H9 (cell line): ENCODE measurements at regions not wholly inside any gene's neighbourhood (a gene's known extent, or its start where the extent isn't known, plus 50 kb on each side); places are given as distances from the start of the nearest gene placed in this dataset.

Experiments
- DNase-seq: peaks from one replicate; pipeline ENCODE4 v3.0.0-alpha.2; 2017
- H2AFZ ChIP-seq: one replicate; pipeline ENCODE4 v1.6.1; 2013; ENCODE audit warnings: mild to moderate bottlenecking, low read length, control low read depth, moderate library complexity
- H2AK5ac ChIP-seq: 2 replicates; pipeline ENCODE4 v1.6.1; 2013; ENCODE audit warnings: low read length, control low read depth, mixed read lengths; ENCODE audit not compliant: insufficient read length
- H2BK120ac ChIP-seq: one replicate; pipeline ENCODE4 v1.6.1; 2013; ENCODE audit warnings: low read depth, mild to moderate bottlenecking, low read length, control low read depth, inconsistent platforms; ENCODE audit not compliant: poor library complexity, severe bottlenecking
- H2BK12ac ChIP-seq: 2 replicates; pipeline ENCODE4 v1.6.1; 2013; ENCODE audit warnings: low read length, control low read depth, mixed read lengths, low read depth; ENCODE audit not compliant: insufficient read length
- H2BK15ac ChIP-seq: 2 replicates; pipeline ENCODE4 v1.6.1; 2013; ENCODE audit warnings: low read depth, low read length, control low read depth
- H2BK20ac ChIP-seq: one replicate; pipeline ENCODE4 v1.6.1; 2013; ENCODE audit warnings: low read depth, mild to moderate bottlenecking, low read length, control low read depth, inconsistent platforms; ENCODE audit not compliant: poor library complexity, severe bottlenecking
- H2BK5ac ChIP-seq: 2 replicates; pipeline ENCODE4 v1.6.1; 2013; ENCODE audit warnings: low read length, control low read depth, mixed read lengths; ENCODE audit not compliant: insufficient read length
- H3K14ac ChIP-seq: 2 replicates; pipeline ENCODE4 v1.6.1; 2013; ENCODE audit warnings: low read length, control low read depth; ENCODE audit not compliant: insufficient read depth
- H3K18ac ChIP-seq: 2 replicates; pipeline ENCODE4 v1.6.1; 2013; ENCODE audit warnings: low read depth, mild to moderate bottlenecking, mixed read lengths, low read length, control low read depth; ENCODE audit not compliant: insufficient read length
- H3K23ac ChIP-seq: 2 replicates; pipeline ENCODE4 v1.6.1; 2013; ENCODE audit warnings: low read length, control low read depth, mixed read lengths, low read depth; ENCODE audit not compliant: insufficient read length
- H3K23me2 ChIP-seq: 2 replicates; pipeline ENCODE4 v1.6.1; 2013; ENCODE audit warnings: low read depth, mild to moderate bottlenecking, mixed read lengths, low read length, control low read depth; ENCODE audit not compliant: insufficient read length, poor library complexity, severe bottlenecking
- H3K27ac ChIP-seq: 2 replicates; pipeline ENCODE4 v1.5.1; 2013; ENCODE audit warnings: low read length, control low read depth, mixed read lengths, low read depth; ENCODE audit not compliant: insufficient read length
- H3K27me3 ChIP-seq: 2 replicates; pipeline ENCODE4 v1.6.1; 2013; ENCODE audit warnings: low read length, control low read depth, inconsistent platforms; ENCODE audit not compliant: insufficient read depth
- H3K4ac ChIP-seq: 2 replicates; pipeline ENCODE4 v1.6.1; 2013; ENCODE audit warnings: low read depth, mild to moderate bottlenecking, control low read depth, inconsistent platforms, low read length, moderate library complexity
- H3K4me1 ChIP-seq: 2 replicates; pipeline ENCODE4 v1.6.1; 2013; ENCODE audit warnings: low read length, control low read depth, inconsistent platforms; ENCODE audit not compliant: insufficient read depth
- H3K4me2 ChIP-seq: 2 replicates; pipeline ENCODE4 v1.6.1; 2013; ENCODE audit warnings: low read length, control low read depth, mixed read lengths; ENCODE audit not compliant: insufficient read length, insufficient read depth
- H3K56ac ChIP-seq: 2 replicates; pipeline ENCODE4 v1.6.1; 2013; ENCODE audit warnings: low read depth, mild to moderate bottlenecking, mixed read lengths, low read length, control low read depth; ENCODE audit not compliant: insufficient read length
- H3K79me1 ChIP-seq: 2 replicates; pipeline ENCODE4 v1.6.1; 2013; ENCODE audit warnings: low read depth, mild to moderate bottlenecking, moderate library complexity, low read length, control low read depth, inconsistent platforms; ENCODE audit not compliant: insufficient read depth, poor library complexity, severe bottlenecking
- H3K79me2 ChIP-seq: 2 replicates; pipeline ENCODE4 v1.6.1; 2013; ENCODE audit warnings: low read length, control low read depth, inconsistent platforms; ENCODE audit not compliant: insufficient read depth
- H3K9ac ChIP-seq: 2 replicates; pipeline ENCODE4 v1.6.1; 2013; ENCODE audit warnings: low read length, control low read depth, mixed read lengths; ENCODE audit not compliant: insufficient read length; ENCODE audit errors: extremely low read depth
- H3K9me3 ChIP-seq: one replicate; pipeline ENCODE4 v1.6.1; 2013; ENCODE audit warnings: low read depth, low read length, inconsistent platforms; ENCODE audit not compliant: control insufficient read depth
- H3T11ph ChIP-seq: one replicate; pipeline ENCODE4 v1.6.1; 2013; ENCODE audit warnings: mild to moderate bottlenecking, low read length, control low read depth, inconsistent platforms
- H4K20me1 ChIP-seq: one replicate; pipeline ENCODE4 v1.6.1; 2013; ENCODE audit not compliant: control insufficient read depth, insufficient read length, insufficient read depth
- H4K5ac ChIP-seq: 2 replicates; pipeline ENCODE4 v1.6.1; 2013; ENCODE audit warnings: low read depth, mild to moderate bottlenecking, mixed read lengths, low read length, control low read depth; ENCODE audit not compliant: insufficient read length
- H4K8ac ChIP-seq: replicated peaks from 2 replicates; pipeline ENCODE4 v1.6.1; 2013; ENCODE audit warnings: low read length, control low read depth, mixed read lengths, low read depth; ENCODE audit not compliant: insufficient read length
- H4K91ac ChIP-seq: 2 replicates; pipeline ENCODE4 v1.6.1; 2013; ENCODE audit warnings: low read depth, mild to moderate bottlenecking, moderate library complexity, mixed read lengths, low read length, control low read depth; ENCODE audit not compliant: insufficient read length
- H3K27ac Mint-ChIP-seq, 3 experiments: 2 replicates in 2 of 3; 3 replicates in 1 of 3; pipeline ENCODE4 v1.8.0; 2020 to 2021; ENCODE audit warnings: mixed read lengths in 3 of 3, mild to moderate bottlenecking in 1 of 3, moderate library complexity in 1 of 3
- H3K27me3 Mint-ChIP-seq: 2 replicates; pipeline ENCODE4 v1.8.0; 2021; ENCODE audit warnings: low read depth, mild to moderate bottlenecking, moderate library complexity, mixed read lengths
- H3K36me3 Mint-ChIP-seq, 3 experiments: 2 replicates in 2 of 3; 3 replicates in 1 of 3; pipeline ENCODE4 v1.8.0; 2020 to 2021; ENCODE audit warnings: low read depth in 3 of 3, mixed read lengths in 3 of 3; ENCODE audit not compliant: insufficient read depth in 1 of 3
- H3K4me1 Mint-ChIP-seq, 2 experiments: 2 replicates each; pipeline ENCODE4 v1.8.0; 2020; ENCODE audit warnings: mixed read lengths in 2 of 2
- H3K4me3 Mint-ChIP-seq, 2 experiments: 2 replicates in 1 of 2; 3 replicates in 1 of 2; pipeline ENCODE4 v1.8.0; 2020 to 2021; ENCODE audit warnings: mild to moderate bottlenecking in 2 of 2, mixed read lengths in 2 of 2, moderate library complexity in 1 of 2
- H3K9me3 Mint-ChIP-seq, 2 experiments: 2 replicates in 1 of 2; 3 replicates in 1 of 2; pipeline ENCODE4 v1.8.0; 2020; ENCODE audit warnings: mild to moderate bottlenecking in 2 of 2, mixed read lengths in 2 of 2, moderate library complexity in 1 of 2
- WGBS: extraction: QIAGEN DNeasy Blood & Tissue Kit; methylation state at CpG from one replicate; pipeline ENCODE4 v1.1.7; 2013; ENCODE audit warnings: missing lambda C conversion rate, low lambda C conversion rate, mixed read lengths; ENCODE audit not compliant: insufficient read length; ENCODE audit errors: extremely low coverage; 5-methylcytosine and 5-hydroxymethylcytosine counted together
- TF ChIP-seq, protein P1 (sequence below): fragments of 200-600 bp; sonication (generic); conservative IDR thresholded peaks from 3 replicates; pipeline ENCODE4 v1.8.0; 2021; ENCODE audit warnings: antibody characterized with exemption, mild to moderate bottlenecking

- no peak overlapping the region for H2AFZ ChIP-seq
- no peak overlapping the region for H3K56ac ChIP-seq
- DNase-seq, result no peak
- no peaks in the 10 kb centered on the region for H3K9me3 ChIP-seq
- no peak overlapping the region for H3K4me2 ChIP-seq
- Mint-ChIP-seq H3K4me1 (0 out of 4 replicates have a peak, but pooled peaks cover 0 to 3% of the 10 kb centered on the region in 2 experiments), H3K4me3 (no peak overlapping the region), H3K36me3 (no peaks in the 10 kb centered on the region), H3K27ac (no peak overlapping the region), H3K27me3 (peaks cover 5% of the 10 kb centered on the region), H3K9me3 (no peaks in the 10 kb centered on the region; a peak in 1 of 5 replicates)
- H3K27ac ChIP-seq, result no peak overlapping the region
- no peaks in the 10 kb centered on the region for H3K79me1 ChIP-seq
- no peak overlapping the region for H3K23ac ChIP-seq
- no peak overlapping the region for H4K91ac ChIP-seq
- no peak overlapping the region for H2BK15ac ChIP-seq
- no peak overlapping the region for H3K4ac ChIP-seq
- H3K14ac ChIP-seq, result no peak overlapping the region
- no peak overlapping the region for H4K8ac ChIP-seq
- H2BK12ac ChIP-seq, result no peak overlapping the region
- H2BK120ac ChIP-seq, result no peak overlapping the region
- WGBS, result no CpG with 5 or more reads among the region's 18 CpGs
- H3K27me3 ChIP-seq, result no peaks in the 10 kb centered on the region
- no peaks in the 10 kb centered on the region for H3K23me2 ChIP-seq
- TF ChIP-seq, protein P1, sequence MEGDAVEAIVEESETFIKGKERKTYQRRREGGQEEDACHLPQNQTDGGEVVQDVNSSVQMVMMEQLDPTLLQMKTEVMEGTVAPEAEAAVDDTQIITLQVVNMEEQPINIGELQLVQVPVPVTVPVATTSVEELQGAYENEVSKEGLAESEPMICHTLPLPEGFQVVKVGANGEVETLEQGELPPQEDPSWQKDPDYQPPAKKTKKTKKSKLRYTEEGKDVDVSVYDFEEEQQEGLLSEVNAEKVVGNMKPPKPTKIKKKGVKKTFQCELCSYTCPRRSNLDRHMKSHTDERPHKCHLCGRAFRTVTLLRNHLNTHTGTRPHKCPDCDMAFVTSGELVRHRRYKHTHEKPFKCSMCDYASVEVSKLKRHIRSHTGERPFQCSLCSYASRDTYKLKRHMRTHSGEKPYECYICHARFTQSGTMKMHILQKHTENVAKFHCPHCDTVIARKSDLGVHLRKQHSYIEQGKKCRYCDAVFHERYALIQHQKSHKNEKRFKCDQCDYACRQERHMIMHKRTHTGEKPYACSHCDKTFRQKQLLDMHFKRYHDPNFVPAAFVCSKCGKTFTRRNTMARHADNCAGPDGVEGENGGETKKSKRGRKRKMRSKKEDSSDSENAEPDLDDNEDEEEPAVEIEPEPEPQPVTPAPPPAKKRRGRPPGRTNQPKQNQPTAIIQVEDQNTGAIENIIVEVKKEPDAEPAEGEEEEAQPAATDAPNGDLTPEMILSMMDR, result no peak
- H3K18ac ChIP-seq, result no peak overlapping the region
- H4K20me1 ChIP-seq, result no peaks in the 10 kb centered on the region
- H2BK20ac ChIP-seq, result no peak overlapping the region
- no peak overlapping the region for H4K5ac ChIP-seq
- H3K9ac ChIP-seq, result no peak overlapping the region
- H3T11ph ChIP-seq, result no peak overlapping the region
- H3K4me1 ChIP-seq, result no peaks in the 10 kb centered on the region
- no peak overlapping the region for H2BK5ac ChIP-seq
- no peaks in the 10 kb centered on the region for H3K79me2 ChIP-seq
- H2AK5ac ChIP-seq, result no peak overlapping the region
These were observed 228.2 kb downstream of the SYK start for GRCh38 chr9:91029650-91030361.
